ENCODE measurements at regions not wholly inside any gene's neighbourhood (a gene's known extent, or its start where the extent isn't known, plus 50 kb on each side); places are given as distances from the start of the nearest gene placed in this dataset.

GRCh38 chr18:27423581-27423980 lies 238.5 kb upstream of the CHST9 start:
- Histone ChIP-seq H3K4me2 (ENCODE audit: low read depth, low read length) (no peak overlapping the region), H3K4me1 (ENCODE audit: control insufficient read depth, insufficient read depth, low read length) (no peaks in the 10 kb centered on the region), H3K9ac (ENCODE audit: low read depth, low read length) (no peak overlapping the region), H2AK9ac (replicated peaks; ENCODE audit: low read depth, low read length, poor library complexity) (no peak overlapping the region), H3K9me3 (ENCODE audit: control insufficient read depth, insufficient read depth, low read length) (peaks cover 11% of the 10 kb centered on the region), H3K4me3 (ENCODE audit: insufficient read depth, low read depth, low read length) (no peak overlapping the region), H3K27me3 (ENCODE audit: control insufficient read depth, insufficient read depth, low read length) (no peaks in the 10 kb centered on the region), H2BK5ac (ENCODE audit: low read depth, low read length, poor library complexity, severe bottlenecking) (no peak overlapping the region), H3K9me1 (ENCODE audit: insufficient read depth, low read length) (no peaks in the 10 kb centered on the region), H4K20me1 (ENCODE audit: insufficient read depth, low read length) (no peaks in the 10 kb centered on the region), H4K5ac (ENCODE audit: low read depth, low read length) (no peak overlapping the region), H2AFZ (replicated peaks; ENCODE audit: low read length, poor library complexity) (no peak overlapping the region), H3K18ac (ENCODE audit: low read depth, low read length) (no peak overlapping the region), H4K8ac (ENCODE audit: low read depth in 2 of 2, low read length in 2 of 2) (no peak overlapping the region), H3K56ac (ENCODE audit: extremely low read depth, insufficient read depth, low read length) (no peak overlapping the region), H3K36me3 (ENCODE audit: control insufficient read depth, insufficient read depth, low read length) (no peaks in the 10 kb centered on the region), H2BK15ac (ENCODE audit: low read depth, low read length) (no peak overlapping the region), H2BK20ac (ENCODE audit: low read depth, low read length) (no peak overlapping the region), H3K23ac (ENCODE audit: low read depth, low read length) (no peak overlapping the region), H4K91ac (ENCODE audit: insufficient read depth, low read depth, low read length) (no peak overlapping the region), H3K27ac (ENCODE audit: insufficient read depth, low read length) (no peak overlapping the region), H2BK120ac (ENCODE audit: low read depth, low read length) (no peak overlapping the region), H3K79me1 (ENCODE audit: low read depth in 1 of 2, low read length in 2 of 2) (no peaks in the 10 kb centered on the region), H3K14ac (replicated peaks; ENCODE audit: low read depth, low read length) (no peak overlapping the region), H2AK5ac (ENCODE audit: low read depth, low read length) (no peak overlapping the region), H3K4ac (ENCODE audit: low read depth, low read length) (no peak overlapping the region)
- DNase-seq, result no peak
- no peak for ATAC-seq (ENCODE audit: low read depth)
- dilution Hi-C loops (cut with HindIII; ENCODE audit: low sequenced_read_pairs, unreplicated experiment) (no loop called here), intact Hi-C loops (cut with micrococcal nuclease) (no loop called here), in situ Hi-C loops (cut with MboI; ENCODE audit: low sequenced_read_pairs) (no loop called here)
- peak; percentile 78 for TF ChIP-seq MAFK (IDR thresholded peaks at IDR 0.05; ENCODE audit: low read depth, low read length)
- no peak for TF ChIP-seq SMC3 (IDR thresholded peaks at IDR 0.05; ENCODE audit: low read depth, low read length)
- no peak for TF ChIP-seq CTCF (conservative IDR thresholded peaks at IDR 0.05; ENCODE audit: low read depth, low read length)
- no CpG with 5 or more reads among the region's 3 CpGs for WGBS, 2 experiments (ENCODE audit: extremely low coverage in 2 of 2, insufficient read length in 1 of 2)
- no TSS peak for BruUV-seq (replicated peaks)
- POLR2A ChIA-PET (ENCODE audit: unreplicated experiment), result no interaction called here
- CTCF ChIA-PET, result no interaction called here
